LoVo (cell line): ENCODE measurements at regions not wholly inside any gene's neighbourhood (a gene's known extent, or its start where the extent isn't known, plus 50 kb on each side); places are given as distances from the start of the nearest gene placed in this dataset.
"Not testable (repeated sequence)": the region's sequence is repeated elsewhere in the genome, so short reads cannot be mapped to it uniquely, and the experiment has no call there.

Experiments
- DNase-seq: peaks from one replicate; pipeline ENCODE4 v3.0.0-alpha.2; 2016; ENCODE audit warnings: low spot score

- no peak for DNase-seq
Measured at GRCh38 chrX:150213481-150214030, 149.6 kb upstream of the MAMLD1 start.

DNA sequence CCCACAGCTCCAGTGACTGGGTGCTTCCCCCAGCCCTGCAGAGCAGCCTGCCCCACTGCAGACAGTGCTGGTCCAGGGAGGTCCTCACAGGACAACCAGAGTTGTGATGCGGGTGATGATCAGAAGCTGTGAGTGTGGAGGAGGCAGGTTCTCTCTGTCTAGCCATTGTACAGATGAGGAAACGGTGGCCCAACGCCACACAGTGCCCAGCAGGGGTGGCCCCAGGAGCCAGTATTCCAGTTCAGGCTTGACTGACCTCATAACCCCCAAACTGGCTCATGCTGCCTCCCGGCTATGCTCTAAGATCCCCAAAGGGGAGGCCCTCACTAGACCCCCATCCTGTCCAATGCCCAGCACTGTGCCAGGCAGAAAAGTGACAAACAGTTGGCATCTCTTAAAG is 147.1 kb upstream of the MAMLD1 start:
- not testable (repeated sequence) for DNase-seq

DNA sequence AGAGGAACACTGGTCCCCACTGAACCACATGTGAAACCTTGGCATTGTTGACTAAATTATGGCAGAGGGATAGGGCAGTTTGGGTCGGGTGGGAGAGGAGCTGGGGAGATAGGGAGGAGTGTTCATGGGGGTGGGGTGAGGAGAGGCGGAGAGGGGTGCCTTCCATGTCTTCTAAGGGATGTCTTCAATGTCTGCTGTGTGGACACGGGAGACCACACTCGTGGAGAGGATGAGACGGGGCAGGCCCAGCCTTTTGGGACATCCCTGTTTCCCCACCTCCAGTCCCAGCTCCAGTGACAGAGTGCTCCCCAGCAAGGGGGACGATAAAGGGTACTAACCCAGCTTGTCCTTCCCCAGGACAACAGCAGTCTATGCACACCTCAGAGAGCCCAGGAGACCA is 146.4 kb upstream of the MAMLD1 start:
- DNase-seq = no peak

- no peak for DNase-seq
Measured at GRCh38 chrX:150217609-150218008, 145.5 kb upstream of the MAMLD1 start.

DNA sequence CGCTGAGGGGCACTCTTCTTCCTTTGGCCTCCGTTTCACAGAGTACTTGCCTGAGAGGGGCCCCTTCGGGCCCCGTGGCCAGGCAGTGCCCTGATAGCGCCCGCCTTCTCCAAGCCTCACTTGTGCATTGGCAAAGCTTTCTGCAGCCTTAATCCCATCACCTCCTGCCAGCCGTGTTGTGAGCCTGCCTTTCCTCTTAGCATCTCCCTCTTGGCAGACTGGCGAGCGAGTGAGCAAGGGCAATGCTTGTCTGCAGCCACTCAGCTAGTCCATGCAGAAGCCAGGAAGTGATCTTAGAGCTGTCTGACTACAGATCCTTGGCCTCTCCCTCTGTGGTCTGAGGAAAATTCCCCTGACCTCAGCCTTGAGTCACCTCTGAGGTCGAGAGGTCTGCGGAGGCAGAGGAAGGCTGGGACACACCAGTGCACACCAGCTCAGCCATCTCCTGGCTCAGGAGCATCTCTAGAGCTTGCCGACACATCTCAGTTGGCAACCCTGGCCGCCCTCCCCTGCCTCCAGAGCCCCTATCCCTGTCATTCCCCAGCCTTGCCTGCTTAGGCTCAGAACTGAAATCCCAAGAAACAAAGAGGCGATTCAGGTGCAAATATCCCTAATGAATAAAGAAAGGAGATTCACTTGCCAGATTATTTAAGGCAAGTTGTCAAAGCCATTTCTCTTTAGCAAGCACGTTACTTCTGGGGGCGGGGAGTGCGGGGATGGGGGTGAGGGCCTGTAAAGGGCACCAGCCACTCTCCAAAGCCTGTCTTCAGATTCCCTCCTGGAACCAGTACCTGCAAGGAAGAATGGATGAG is 143.5 kb upstream of the MAMLD1 start:
- DNase-seq = no peak

GRCh38 chrX:150223176-150224015 is 139.7 kb upstream of the MAMLD1 start:
- DNase-seq = no peak

DNA sequence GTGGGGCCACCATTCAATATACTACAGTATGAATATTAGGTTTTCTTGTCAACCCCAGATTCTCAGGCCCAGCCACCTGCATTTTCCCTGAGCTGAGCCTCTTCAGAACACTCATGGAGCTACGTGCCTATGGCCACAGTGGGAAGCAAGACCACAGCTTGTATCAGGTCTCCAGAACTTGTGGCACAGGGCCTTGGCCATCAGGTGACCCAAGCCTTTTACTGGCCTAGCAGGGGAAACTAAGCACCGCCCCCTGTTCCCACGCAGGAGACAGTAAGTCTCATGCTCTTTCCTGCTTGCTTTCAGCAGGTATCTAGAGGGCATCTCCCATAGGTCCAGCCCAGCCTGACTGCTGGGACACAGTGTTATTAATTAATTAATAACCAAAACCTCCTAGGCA is 138.4 kb upstream of the MAMLD1 start:
- DNase-seq = no peak

DNA sequence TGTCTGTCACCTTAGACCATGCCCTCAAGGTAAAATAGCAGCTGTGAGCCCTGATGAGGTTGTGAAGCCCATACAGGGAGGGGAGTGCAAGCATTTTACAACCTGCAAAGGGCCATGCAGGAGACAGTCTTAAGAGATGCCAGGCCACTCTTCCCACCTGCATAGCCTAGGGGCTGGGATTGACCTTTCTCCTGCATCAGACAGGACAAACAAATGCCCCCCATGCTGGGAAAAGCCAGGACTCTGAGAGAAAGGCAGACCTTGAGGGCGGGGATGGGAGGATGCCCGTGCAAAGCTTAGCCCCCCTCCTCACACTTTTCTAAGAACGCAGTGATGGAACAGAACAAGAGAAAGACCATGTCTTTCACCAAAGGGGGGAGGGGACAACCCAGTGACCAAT is 137.9 kb upstream of the MAMLD1 start:
- no peak for DNase-seq

DNA sequence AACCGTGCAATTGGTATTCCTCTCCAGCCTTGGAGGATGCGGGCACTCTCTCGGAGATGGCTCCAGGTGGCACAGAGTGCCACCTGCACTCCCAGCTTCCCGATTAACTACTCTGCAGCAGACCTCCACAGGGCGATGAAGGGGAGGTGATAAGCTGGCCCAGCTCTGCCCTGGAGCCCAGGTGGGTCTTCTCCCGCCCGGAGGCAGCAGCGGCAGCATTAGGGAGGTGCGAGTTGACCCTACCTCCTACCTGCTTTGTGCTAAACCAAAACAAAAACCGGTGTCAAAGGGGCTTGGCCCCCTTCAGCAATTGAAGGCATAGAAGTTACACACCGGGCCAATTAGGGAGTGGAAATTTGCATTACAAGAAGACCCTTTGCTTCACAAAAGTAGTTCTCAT is 137.4 kb upstream of the MAMLD1 start:
- no peak for DNase-seq

DNA sequence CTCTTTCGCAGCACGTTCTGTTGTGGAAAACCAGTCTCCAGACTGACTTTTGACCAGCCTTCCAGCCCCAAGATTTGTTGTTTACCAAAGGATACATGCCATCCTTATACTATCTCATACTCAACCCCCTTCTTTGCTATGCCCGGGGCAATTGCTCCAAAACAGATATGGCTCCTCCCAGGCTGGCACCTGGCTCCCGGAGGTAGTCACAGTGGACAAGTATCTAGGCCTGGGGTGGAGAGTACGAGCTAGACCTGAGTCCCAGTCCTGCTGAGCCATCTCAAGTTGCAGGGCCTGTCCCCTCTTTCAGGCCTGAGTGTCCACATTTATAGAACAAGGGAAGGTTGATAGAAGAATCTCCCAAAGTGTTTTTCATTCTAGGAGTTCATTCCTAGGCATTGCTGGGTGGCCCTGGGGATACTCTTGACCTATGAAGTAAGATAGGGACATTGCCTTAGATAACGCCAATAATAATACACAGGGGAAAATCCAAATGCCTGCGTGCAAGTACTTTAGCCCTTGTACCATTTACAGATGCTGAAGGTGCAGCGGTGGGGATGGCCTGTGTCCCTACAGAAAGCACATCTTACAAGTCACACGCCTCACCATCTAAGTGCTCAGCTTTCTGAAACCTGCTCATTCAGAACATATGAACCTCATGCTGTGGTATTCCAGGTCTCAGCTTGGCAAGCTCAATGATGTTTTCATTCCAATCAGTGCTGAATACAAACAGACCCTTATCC is 136.7 kb upstream of the MAMLD1 start:
- DNase-seq = no peak

- DNase-seq = no peak
Measured at GRCh38 chrX:150227321-150227860, 135.7 kb upstream of the MAMLD1 start.

DNA sequence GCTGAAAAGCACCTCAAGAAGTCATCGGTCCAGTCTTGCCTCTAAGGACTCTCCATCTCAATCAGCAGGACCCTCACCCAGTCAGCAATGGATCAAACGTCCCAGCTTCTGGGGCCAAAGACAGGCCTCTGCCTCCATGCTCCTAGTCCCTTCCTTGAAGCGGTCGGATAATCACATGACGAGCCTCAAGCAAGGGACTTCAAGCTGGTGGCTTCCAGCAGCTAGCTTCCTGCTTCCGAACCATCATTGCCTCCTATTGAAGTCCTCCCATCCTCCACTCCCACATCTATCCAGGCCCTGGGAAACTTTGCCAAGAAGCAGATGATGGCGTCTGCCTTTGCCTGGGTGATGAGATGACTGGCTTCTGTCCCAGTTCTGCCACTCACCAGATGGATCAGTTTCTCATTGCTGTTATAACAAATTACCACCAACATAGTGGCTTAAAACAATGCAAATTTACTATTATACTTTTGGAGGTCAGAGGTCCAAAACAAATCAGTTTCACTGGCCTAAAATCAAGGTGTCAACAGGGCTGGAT is 135.2 kb upstream of the MAMLD1 start:
- DNase-seq = no peak

DNA sequence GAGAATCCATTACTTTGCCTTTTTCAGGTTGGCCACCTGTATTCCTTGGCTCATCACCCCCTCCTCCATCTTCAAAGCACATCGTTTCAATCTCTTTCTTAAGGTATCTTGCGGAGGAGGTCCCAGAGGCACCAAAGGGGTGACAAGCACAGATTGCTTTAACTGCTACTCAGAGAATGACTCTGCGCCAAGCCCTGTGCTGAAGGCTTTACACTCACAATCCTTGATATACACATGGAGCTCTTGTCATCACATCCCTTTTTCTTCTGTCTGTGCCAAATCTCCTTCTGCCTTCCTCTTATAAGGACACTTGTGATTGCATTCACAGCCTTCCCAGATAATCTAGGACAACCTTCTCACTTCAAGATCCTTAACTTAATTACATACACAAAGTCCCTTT is 134.7 kb upstream of the MAMLD1 start:
- no peak for DNase-seq

GRCh38 chrX:150229030-150229429 is 134.1 kb upstream of the MAMLD1 start:
- no peak for DNase-seq

- DNase-seq = no peak
Measured at GRCh38 chrX:150229481-150229880, 133.6 kb upstream of the MAMLD1 start.

DNA sequence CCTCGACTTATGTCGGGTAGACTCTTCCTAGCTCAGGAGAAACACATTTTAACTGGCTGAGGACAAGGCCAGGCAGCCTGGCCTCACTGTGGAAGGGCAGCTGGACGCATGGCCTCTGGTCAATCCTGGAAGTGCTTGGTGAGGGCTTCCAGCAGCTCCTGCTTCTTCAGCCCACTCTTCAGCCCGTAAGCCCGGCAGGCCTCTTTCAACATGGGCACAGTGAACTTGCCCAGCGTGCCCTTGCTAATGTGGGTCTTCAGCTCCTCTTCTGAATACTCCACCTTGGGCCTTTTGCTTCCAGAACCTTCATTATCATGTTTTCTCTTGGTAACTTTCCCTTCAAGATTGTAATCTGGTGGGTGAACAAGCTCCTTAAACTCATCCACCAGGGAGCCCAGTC is 132.2 kb upstream of the MAMLD1 start:
- not testable (repeated sequence) for DNase-seq

- DNase-seq = not testable (repeated sequence)
Measured at GRCh38 chrX:150231368-150231767, 131.7 kb upstream of the MAMLD1 start.

DNA sequence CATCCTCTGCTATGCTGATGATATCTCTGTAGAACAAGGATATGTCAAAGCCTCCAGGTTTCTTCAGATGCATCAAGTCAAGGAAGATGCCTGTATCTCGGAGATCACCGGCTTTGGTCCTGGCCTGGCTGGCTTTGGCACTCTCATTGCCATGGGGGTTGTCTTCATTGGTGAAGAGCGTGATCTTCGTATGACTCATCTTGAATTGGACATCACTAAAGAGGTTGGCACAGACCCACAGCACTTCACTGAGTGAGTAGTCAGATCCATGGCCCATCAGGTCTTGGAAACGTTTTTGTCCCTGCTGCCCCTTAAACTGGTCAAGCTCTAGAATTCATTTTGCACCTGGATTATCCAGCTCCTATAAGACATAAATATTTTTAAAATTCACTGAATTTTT is 130.9 kb upstream of the MAMLD1 start:
- DNase-seq = not testable (repeated sequence)

- no peak for DNase-seq
Measured at GRCh38 chrX:150234126-150234525, 129.0 kb upstream of the MAMLD1 start.

DNA sequence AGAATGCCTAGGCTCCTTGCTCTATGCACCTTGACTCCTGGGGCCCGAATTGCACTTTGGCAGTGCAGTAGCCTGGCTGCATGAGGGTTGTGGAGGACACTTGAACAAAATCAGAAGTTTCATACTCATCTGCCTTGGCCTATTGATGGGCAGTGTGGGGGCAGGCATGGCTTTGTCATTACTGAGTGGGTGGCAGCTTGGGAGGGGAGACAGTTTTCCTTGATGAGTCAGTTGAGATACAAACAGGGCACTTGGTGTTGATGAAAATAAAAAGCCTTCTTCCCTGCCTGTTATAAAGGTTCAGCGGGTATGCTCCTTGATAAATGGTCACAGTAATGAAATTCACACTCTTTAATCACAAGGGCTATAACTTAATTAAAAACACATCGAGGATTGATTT is 126.8 kb upstream of the MAMLD1 start:
- DNase-seq = no peak

DNA sequence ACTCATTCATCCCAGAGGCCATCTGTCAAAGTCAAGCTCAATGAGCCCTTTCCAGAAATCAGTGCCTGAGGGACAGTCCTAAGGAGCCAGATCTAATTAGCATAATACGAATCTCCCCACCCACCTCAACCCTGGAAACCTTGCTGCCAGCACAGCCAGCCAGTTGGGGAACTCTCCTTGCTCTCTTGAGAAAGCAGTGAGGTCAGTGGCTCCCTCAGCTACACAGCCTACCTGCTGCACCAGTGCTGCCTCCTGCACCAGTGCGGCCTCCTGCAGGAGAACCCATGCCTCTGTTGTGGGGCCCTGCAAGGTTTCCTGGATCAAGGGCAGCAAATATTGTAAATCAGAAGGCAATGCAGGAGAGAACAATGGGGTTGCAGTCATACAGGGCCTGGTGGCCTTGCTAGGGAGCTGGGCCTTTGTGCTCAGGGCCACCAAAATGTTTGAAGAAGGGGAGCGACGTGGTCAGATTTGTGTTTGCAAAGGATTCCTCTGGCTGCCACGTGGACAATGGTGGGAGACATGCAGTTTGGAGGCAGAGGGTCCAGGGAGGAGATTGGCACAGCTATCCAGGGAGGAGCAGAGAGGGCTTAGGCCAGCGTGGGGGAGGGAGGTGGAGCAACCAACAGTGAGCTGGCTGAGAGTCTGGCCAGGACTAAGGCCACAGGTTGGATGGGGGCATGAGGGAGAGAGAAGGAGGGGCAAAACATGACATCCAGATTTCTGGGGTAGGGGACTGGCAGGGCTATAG is 124.3 kb upstream of the MAMLD1 start:
- no peak for DNase-seq
